Astrocyte of the hippocampus (primary cell): ENCODE measurements at regions not wholly inside any gene's neighbourhood (a gene's known extent, or its start where the extent isn't known, plus 50 kb on each side); places are given as distances from the start of the nearest gene placed in this dataset.

ENCODE experiments used
- DNase-seq: peaks from one replicate; pipeline ENCODE4 v3.0.0; 2011; ENCODE audit warnings: low read depth, low spot score

DNA sequence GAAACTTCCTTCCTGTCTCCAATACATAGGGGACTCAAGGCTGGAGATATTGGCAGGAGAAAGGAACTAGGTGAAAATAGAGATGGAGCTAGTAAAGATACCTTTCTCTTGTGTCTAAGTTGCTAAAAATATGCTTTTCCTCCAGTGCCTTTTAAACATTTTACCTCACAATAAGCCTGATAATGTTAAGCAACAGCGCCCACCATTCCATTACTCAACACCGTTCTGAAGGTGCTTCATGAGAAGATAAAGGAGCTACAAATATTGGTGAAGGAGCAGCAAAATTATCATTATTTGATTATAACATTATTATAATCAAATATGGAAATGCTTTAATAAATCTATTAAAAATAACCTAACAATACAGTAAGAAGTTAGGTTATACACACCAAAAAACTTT is 83.6 kb upstream of the BARX2 start:
- no peak for DNase-seq

DNA sequence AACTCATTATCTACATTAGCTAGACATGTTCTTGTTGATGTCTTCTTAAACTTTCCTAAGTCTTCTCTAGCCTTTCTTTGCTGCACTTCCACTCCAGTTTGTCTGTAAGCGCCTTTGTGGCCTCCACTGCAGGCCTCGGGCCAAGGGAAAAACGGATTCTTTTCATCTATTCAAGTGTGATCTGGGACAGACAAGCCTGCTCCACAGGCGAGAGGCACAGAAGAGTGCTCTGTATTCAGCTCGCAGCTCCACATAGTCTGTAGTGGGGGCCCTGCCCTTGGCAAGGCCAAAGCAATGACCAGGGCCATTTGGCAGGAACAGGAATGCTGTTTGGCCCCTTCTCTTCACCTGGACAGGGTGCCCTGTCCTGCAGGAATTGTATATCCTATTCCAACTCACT is 84.1 kb upstream of the BARX2 start:
- peak; percentile 49 for DNase-seq

DNA sequence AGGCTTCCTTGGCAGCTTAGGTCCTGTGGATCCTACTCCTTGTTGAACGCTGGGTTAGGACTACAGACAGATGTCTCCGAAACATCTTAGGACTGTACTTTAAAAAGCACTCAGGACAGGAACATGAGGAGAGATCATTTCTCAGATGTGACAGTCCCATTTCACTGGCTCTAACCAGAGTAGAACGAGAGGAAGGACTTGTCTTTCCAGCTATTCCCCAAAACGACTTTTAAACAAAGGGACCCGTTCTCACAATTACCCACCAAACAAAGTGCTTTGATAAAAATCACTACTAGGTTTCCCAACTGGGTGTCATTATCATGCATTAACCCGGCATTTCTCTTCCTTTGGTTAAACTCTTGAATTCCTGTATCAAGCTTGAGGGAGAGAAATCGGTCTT is 84.7 kb upstream of the BARX2 start:
- no peak for DNase-seq

DNA sequence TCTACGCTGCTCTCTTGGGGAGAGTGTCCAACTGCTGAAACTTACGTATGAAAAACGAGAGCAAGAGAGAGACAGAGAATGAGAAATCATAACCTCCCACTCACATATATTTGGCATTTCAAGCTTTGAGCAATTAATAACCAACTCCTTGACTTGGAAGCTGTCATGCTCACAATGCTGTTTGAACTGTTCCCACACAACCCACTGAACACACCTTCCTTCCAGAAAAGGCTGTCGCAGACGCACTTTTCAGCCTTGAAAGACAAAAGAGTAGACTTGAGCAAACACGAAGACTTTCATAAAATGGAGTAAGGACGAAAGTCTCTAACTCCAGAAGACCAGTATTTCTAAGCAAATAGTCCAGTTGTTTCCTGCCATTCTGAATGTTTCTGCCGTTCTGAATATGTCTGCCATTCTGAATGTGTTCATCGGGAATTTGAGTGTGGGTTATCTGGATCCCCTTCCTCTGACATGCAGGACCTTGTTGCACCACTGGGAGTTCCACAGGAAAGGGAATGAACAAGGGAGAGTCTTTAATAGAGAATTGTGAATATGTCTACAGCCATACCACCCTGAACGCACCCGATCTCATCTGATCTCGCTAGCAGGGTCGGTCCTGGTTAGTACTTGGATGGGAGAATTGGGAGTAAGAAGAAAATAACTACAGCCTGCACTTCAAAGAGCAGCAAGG is 86.2 kb upstream of the BARX2 start:
- no peak for DNase-seq

DNA sequence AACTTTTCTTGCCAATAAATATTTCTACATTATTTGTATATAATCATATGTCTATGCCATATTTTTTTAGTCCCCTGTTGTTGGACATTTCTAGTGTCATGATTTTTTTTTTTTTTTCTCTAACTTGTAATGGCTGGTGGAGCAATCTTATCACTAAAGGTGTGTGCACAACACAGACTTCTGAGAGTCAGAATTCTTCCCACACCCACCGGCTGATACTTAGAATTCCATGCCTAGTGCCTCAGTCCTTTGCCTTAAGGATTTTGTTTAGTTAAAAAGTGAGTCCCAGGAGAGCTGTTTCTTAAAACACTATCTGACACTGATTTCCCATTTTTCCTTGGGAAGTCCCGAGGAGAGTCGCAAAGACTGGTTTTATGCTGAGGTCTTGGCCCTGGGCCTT is 87.7 kb upstream of the BARX2 start:
- no peak for DNase-seq

DNA sequence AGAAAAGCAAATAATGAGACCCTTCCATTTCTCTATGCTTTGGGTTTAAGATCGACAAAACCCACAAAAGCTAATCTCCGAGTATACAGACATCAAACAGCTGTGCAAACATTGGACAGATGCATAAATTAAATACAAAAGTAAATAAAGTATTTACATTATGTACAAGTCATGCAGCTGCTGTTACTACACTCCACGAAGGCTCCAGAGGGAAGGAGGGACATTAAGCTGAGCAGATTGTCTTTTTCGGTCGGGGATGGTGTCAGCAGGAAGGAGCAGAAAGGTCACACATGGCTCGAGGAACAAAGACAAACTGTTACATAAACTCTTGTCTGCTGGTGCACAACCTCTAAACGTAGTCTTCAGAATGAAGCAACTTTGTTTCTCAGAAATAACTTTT is 88.8 kb upstream of the BARX2 start:
- no peak for DNase-seq

DNA sequence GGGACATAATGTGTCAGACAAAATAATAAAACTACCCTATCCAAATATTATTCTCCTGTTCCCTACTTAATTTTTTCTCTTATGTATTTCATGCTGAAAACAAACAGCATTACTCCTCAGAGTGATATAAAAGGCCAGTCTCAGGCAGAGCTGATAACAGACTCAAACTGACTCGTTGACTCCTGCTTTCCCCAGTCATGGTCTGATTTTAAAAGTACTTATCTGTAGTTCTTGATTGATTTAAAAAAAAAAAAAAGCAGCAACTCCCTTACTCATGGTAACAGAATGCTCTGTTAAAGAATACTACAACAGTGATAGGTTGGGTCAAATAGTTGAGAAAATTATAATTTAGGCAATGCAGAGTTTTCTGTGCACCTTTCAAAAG is 90.3 kb upstream of the BARX2 start:
- no peak for DNase-seq

DNA sequence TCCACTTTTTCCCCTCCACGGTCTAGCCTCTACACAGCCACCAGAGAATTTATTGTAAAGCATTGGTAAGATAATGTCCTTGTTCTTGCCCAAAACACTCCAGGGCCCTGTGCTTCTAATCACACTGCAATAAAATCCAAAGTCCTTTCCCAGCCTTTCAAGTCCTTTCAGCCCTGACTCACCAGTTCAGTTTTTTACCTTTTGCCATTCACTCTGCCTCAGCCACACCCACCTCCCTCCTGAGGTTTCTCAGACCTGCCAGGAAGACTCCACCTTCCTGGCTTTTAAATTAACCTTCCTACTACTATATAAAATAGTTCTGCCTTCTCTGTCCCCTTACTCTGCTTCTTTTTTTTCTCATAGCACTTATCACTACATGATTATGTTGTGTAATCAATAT is 91.0 kb upstream of the ARHGAP32 start:
- DNase-seq = no peak

DNA sequence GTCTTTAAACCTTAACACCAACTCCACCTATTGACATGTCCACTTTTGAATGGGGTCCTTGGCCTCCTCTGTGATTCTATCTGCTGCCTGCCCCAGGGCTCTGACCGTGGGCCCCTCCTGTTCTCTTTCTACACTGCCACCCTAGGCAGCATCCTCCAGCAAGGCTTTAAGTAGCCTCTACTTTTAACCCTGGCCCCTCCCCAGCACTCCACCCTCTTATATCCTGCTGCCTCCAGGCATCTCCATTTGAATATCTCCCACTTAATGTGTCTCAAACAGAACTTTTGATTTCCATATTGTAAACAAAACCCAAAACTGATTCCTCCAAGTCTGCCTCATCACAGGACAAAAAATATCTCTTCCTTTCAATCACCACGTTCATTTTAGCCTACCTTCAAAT is 90.5 kb upstream of the ARHGAP32 start:
- DNase-seq = no peak

DNA sequence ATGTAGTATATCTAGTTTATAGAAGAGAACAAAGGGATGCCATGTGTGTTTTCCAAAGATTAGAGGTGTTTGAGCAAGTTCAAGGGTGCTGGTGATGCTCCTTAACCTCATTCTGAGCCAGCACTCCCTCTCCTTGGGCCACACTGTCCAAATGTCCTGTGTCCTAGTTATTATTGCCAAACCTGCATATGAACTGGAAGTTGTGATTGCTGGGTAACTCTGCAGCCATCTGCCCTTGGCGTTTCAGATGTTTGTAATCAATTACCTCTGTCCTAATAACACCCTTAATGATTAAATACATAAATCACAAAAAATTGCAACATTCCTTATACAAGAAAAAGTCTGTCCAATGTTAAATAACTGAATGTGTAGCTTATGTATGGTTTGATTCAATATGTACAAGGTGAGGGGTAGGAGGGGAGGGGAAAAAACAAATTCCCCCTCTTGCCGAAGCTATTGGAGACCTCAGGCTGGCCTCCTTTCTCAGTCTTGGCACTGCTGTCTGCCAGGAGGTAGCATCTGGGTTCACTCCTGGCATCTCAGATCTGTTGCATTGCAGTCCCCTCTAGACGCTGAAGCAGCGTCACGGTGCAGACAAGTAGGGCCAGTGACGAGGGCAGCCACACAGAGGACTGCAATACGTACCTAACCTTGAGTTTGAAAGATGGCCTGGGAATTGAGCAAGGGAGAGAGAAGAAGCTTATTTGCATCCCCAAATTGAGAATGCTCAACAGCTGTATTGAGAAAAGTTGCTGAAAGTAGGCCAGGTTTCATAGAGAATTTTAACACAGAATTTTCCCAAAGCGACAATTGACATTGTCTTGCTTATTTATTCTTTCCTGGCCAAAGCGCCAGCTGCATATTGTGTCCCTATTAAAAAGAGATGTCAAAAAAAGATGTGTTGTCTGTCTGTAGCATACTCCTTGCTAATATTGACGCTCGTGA is 89.6 kb upstream of the ARHGAP32 start:
- no peak for DNase-seq

DNA sequence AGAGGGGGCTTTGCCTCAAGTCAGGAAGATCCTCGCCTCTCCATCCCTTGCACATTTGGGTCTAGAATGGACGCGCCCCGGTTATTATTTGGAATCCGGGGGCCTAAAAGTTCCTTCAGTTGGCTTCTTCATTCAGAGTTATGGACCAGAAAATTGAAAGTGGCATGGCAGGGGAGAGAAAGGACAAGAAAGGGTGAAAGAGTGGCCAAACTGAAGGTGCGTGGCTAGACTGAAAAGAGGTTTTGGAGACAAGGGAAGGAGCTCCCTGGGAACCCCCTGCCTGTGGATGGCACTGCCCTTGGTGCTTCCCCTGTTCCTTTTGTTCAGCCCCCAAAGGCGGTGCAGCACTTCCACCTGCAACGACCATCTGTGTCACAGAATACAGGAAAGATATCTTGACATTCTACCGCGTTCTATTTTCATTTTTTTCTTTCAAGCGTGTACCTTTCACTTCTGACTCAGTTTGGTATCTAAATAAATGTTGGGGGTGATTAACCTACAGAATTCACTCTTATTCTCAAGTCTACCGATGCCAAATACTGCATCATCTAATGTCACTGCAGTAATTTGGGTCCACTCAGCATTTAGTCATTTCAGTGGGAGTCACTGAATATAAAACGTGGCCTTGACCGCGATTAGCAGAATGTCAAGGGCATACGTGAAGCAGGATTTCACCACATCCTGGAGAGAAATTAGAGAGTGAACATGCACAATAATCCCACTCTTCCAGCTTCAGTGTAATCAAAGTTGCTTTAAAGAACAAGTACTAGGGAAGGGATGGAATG is 88.1 kb upstream of the ARHGAP32 start:
- peak; percentile 30 for DNase-seq

DNA sequence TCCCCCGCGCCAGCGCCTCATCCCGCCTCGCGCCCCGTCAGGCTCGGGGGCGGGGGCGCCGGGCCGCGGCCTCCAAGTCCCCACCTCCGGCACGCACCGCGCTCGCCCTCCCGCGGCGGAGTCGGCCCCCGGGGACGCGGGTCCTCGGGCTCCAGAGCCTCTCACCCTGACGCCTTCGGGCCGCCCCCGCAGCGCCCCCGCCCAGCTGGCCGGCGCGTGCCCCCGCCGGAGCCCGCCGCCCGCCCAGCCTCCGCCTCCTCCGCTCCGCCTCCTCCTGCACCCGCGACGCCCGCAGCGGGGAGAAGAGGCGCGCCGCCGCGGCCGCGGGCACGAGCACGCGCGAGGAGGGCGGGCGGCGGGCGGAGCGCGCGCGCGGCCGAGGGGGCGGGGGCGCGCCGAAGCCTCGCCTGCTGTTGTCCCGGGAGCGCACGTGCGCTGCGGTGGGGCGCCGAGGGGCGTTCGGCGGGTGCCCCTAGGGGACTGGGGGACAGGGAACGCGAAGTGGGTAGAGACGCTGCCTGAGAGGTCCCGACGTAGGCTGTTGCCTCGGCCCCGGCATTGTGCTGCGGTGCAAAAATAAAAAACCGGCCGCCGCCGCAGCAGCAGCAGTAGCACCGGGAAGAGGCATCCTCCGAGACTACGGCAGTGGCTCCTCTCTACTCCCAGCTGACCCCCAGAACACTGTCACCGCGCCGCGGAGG is 87.4 kb upstream of the ARHGAP32 start:
- peak; percentile 96 for DNase-seq

DNA sequence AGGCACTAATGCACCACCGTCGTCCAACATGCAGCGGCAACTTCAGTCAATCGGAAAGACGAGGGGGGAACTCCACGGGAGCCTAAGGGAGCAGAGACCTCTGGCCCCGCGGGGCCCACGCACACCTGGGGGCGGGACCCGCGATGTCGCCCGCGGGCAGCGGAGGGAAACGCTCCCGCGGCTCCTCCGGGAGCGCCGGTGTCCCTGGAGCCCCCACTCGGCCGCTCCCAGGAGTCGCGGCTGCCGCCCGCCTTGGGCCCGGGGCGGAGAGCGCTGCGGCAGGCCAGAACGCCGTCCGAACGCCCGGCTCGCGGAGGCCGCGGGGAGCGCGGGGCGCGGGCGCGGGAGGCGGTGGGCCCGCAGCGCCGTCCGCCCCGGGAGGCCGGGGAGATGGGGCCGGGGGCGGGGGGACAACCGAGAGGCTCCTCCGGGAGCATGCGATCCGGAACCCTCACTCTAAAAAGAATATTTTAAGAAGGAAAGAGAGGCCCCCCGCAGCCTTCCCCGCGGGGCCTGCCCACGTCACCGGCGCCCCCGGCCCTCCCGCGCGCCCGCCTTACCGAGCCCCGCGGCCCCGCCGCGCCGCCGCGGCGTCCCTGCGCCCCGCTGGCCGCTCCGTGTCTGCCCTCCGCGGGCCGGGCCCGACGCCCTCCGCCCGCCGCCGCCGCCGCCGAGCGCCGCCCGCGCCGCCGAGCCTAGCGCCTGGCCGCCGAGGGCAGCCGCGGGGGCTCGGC is 86.6 kb upstream of the ARHGAP32 start:
- peak; percentile 67 for DNase-seq

DNA sequence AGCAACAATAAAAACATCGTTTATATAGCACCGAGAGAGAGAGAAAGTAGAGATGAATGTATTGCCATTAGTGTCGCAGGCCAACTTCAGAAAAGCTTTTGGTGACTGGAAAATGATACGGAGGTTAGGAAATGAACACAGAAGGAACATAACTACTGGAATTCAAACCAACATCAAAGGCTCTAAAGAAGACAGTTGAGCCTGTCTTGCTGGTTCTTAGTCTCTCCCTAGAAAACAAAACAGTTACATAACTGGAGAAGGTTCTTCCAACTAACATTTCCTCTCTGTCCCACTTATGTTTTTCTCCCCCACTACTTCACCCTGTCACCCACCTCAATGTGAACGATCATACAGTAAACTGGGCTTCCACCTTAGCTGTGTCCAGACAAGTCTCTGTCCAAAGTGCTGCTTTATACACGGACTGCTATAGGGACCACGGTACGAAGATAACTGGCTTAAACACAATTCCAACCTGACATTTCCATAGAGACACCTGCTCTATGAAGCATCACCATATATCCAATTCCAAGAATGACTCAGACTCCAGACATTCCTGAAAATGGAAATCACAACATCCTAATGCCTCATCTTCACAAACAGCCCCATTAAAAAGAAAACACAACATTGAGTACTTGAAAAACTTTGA is 85.2 kb upstream of the ARHGAP32 start:
- DNase-seq = peak; percentile 31

DNA sequence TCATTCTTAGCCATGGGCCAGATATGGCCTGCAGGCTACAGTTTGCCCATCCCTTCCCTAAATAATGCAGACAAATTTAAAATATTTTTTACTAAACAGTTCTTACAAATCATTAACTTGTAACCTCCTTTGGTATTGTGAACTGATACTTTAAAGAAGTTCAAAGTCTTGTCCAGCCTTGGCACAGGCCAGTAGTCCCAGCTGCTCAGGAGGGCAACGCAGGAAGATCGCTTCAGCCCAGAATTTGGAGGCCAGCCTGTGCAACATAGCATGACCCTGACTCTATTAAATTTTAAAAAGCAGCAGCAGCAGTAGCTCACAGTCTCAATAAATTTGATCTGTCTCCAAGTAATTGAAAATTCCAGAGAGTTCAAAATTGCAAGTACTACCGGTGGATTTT is 83.7 kb upstream of the ARHGAP32 start:
- DNase-seq = no peak

DNA sequence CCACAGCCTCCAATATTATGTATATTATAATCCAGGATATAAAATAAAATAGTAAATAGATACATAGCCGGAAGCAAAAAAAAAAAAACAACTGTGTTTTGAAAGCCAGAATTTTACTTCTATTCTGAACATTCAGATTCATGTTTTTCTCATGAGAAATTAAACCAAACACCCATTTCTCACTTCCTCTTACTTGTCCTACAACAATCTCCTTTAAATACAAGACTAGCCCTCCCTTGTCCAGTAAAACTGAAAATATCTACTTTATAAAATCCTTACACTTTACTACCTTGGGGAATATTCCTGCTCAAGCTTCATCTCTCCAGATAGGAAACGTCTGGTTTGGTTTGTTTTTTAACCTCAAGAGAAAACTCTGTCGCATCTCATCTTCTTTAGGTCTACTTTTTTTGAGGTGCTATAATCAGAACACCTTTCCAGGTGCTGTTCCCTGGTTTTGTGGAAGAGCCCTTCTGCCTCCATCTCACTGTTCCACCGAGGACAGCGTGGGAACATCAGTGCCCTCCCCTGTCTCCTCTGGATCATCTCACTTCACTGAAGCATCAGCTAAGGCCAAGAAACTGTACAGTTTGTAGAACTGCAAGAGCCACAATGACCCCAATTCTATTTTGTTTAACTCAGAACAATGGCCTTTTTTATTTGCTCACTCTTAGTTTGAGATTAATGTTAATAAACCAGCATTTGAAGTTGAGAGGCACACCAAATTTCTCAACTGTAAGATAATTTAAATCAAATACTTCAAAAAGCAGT is 82.0 kb upstream of the ARHGAP32 start:
- DNase-seq = no peak

DNA sequence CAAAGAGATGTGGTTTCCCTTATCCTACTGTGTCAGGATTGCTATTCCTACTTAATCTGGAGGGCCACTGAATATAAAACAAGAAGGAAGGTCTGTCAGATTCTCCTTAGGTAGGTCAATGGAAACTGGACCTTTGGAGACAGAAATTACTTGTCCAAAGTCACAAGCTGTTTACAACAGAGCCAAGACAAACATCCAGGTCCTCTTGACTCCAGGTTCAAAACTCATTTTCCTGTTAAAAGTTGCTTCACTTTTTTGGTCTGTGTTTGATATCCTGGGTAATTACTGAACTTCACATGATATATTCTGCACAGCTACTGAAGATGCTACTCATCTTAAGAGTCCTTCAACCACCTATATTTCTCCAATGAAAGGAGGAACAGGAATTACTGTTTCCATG is 81.2 kb upstream of the ARHGAP32 start:
- no peak for DNase-seq

DNA sequence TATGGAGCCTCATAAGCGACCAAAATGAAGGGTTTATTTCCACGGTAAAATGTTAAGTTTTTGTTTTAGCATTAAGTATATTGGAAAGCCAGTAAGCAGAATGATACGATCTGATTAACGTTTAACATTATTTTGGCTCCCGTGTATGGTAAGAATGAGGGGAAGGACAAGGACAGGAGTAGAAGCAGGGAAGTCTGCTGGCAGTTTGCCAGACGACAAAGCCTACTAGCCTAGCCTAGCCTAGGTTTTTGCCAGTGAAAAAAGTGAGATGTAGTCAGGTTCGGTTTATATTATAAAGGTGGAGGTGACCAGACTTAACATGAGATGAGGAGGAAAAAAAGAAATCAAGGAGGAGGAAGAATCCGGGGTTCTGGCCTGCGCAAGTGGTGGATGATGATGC is 78.9 kb upstream of the ARHGAP32 start:
- DNase-seq = no peak

DNA sequence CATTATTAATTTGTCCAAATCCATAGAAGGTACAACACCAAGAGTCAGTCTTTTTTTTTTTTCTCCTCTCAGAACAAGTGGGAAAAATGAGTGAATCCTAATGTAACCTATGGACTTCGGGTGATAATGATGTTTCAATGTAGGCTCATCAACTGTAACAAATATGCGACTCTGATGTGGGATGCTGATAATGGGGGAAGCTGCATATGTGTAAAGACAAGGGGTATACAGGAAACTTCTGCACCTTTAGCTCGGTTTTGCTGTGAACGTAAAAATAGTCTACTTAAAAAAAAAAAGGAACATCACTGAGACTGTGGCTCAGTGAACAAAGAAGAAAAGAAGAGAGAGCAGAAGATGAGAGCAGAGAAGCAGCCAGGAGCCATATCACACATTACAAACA is 78.3 kb upstream of the ARHGAP32 start:
- DNase-seq = no peak

DNA sequence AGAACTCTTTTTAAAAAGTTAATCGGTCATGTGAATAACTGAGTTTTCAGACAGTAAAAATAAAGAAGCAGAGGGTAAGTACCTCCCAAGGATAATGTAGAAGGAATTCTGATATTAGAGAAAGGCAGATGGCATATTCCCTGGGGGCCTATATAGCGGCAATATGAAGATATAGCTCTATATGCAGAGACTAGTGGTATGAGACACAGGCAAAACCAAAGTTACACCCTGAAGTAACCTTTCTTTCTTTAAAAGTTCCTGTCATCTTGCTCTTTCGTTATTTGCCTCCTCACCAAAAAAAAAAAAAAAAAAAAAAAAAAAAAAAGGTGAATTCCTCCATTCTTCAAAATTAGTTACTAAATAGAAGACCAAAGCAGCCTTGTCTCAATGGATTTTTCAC is 76.2 kb upstream of the ARHGAP32 start:
- no peak for DNase-seq
